GM12875 (cell line): ENCODE measurements at regions not wholly inside any gene's neighbourhood (a gene's known extent, or its start where the extent isn't known, plus 50 kb on each side); places are given as distances from the start of the nearest gene placed in this dataset.
A peak's percentile ranks its signal among the peaks of the same experiment; 100 is the strongest.

Experiments
- H3K4me3 ChIP-seq: one replicate; pipeline ENCODE4 v1.5.1; 2011; ENCODE audit warnings: low read depth, low read length, control low read depth
- CTCF ChIP-seq: IDR thresholded peaks from 2 replicates; pipeline ENCODE4 v1.5.1; 2011; ENCODE audit warnings: low read depth, mild to moderate bottlenecking, control low read depth, inconsistent platforms, low read length, moderate library complexity, borderline replicate concordance; ENCODE audit not compliant: insufficient read depth

- no peak for TF ChIP-seq CTCF
Observed at GRCh38 chr7:112939574-112940313, 146.9 kb downstream of the GPR85 start.

GRCh38 chr7:112938863-112939573 lies 147.6 kb downstream of the GPR85 start:
- peak overlapping the region; percentile 73 for H3K4me3 ChIP-seq
- TF ChIP-seq CTCF, result no peak

More at GRCh38 chr7:112939574-112940313, 146.9 kb downstream of the GPR85 start:
- H3K4me3 ChIP-seq, result peak overlapping the region; percentile 73

GRCh38 chr7:112937651-112938415 lies 147.6 kb upstream of the TMEM168 start:
- H3K4me3 ChIP-seq, result no peak overlapping the region

GRCh38 chr7:112933598-112933997 lies 143.4 kb upstream of the TMEM168 start:
- H3K4me3 ChIP-seq, result no peak overlapping the region
- TF ChIP-seq CTCF, result no peak

More at GRCh38 chr7:112937651-112938415, 147.6 kb upstream of the TMEM168 start:
- TF ChIP-seq CTCF, result no peak

GRCh38 chr7:112930787-112931186 lies 140.6 kb upstream of the TMEM168 start:
- H3K4me3 ChIP-seq, result no peak overlapping the region
- no peak for TF ChIP-seq CTCF

- TF ChIP-seq CTCF, result no peak
- no peak overlapping the region for H3K4me3 ChIP-seq
Observed at GRCh38 chr7:112929421-112929820, 139.2 kb upstream of the TMEM168 start.
